Fibroblast of lung (primary cell): ENCODE measurements at regions not wholly inside any gene's neighbourhood (a gene's known extent, or its start where the extent isn't known, plus 50 kb on each side); places are given as distances from the start of the nearest gene placed in this dataset.

Experiments used
- DNase-seq, 2 donors: peaks; one replicate each; pipeline versions ENCODE4 v3.0.0 to v3.0.0-alpha.2; 2010; ENCODE audit warnings: low read depth in 2 of 2
- H2AFZ ChIP-seq: 2 replicates; pipeline ENCODE4 v1.5.1; 2012; ENCODE audit warnings: low read length, control low read depth, inconsistent platforms
- H3K27ac ChIP-seq: 2 replicates; pipeline ENCODE4 v1.5.1; 2011; ENCODE audit warnings: low read length, control low read depth; ENCODE audit not compliant: insufficient read depth
- H3K27me3 ChIP-seq: 2 replicates; pipeline ENCODE4 v1.5.1; 2011; ENCODE audit warnings: mild to moderate bottlenecking, low read length; ENCODE audit not compliant: control insufficient read depth, insufficient read depth
- H3K36me3 ChIP-seq: 2 replicates; pipeline ENCODE4 v1.5.1; 2011; ENCODE audit warnings: low read length; ENCODE audit not compliant: control insufficient read depth, insufficient read depth
- H3K4me1 ChIP-seq: 2 replicates; pipeline ENCODE4 v1.5.1; 2011; ENCODE audit warnings: low read length; ENCODE audit not compliant: control insufficient read depth, insufficient read depth; ENCODE audit errors: extremely low read depth
- H3K4me2 ChIP-seq: 2 replicates; pipeline ENCODE4 v1.5.1; 2011; ENCODE audit warnings: low read length, control low read depth; ENCODE audit not compliant: insufficient read depth; ENCODE audit errors: extremely low read depth
- H3K4me3 ChIP-seq, 4 experiments: fragments of 200-600 bp in 1 of 4; sonication (generic) in 1 of 4; replicated peaks in 1 of 4; 2 replicates each; pipeline ENCODE4 v1.5.1; 2011 to 2016; ENCODE audit warnings: low read length in 4 of 4, low read depth in 3 of 4, mild to moderate bottlenecking in 3 of 4, control low read depth in 2 of 4, inconsistent platforms in 1 of 4, mixed read lengths in 1 of 4; ENCODE audit not compliant: insufficient read depth in 1 of 4; ENCODE audit errors: control extremely low read depth in 1 of 4
- H3K79me2 ChIP-seq: 2 replicates; pipeline ENCODE4 v1.5.1; 2012; ENCODE audit warnings: mild to moderate bottlenecking, low read length, inconsistent platforms; ENCODE audit not compliant: control insufficient read depth, insufficient read depth
- H3K9ac ChIP-seq: 2 replicates; pipeline ENCODE4 v1.5.1; 2011; ENCODE audit warnings: mild to moderate bottlenecking, low read length, control low read depth; ENCODE audit not compliant: insufficient read depth
- H3K9me3 ChIP-seq: 2 replicates; pipeline ENCODE4 v1.5.1; 2012; ENCODE audit warnings: low read depth, low read length; ENCODE audit not compliant: control insufficient read depth, insufficient read depth
- H4K20me1 ChIP-seq: 2 replicates; pipeline ENCODE4 v1.5.1; 2011; ENCODE audit warnings: low read length; ENCODE audit not compliant: control insufficient read depth, insufficient read depth; ENCODE audit errors: extremely low read depth
- CTCF ChIP-seq, 2 donors: IDR thresholded peaks in 1 of 2; conservative IDR thresholded peaks in 1 of 2; 1 replicate in 1 of 2; 2 replicates in 1 of 2; pipeline ENCODE4 v1.5.1; 2011 to 2012; ENCODE audit warnings: low read length in 2 of 2, control low read depth in 1 of 2, inconsistent platforms in 1 of 2, low read depth in 1 of 2, mild to moderate bottlenecking in 1 of 2
- EZH2 ChIP-seq: IDR thresholded peaks from 2 replicates; pipeline ENCODE4 v1.5.1; 2012; ENCODE audit warnings: low read length, control low read depth, mild to moderate bottlenecking; ENCODE audit errors: missing control alignments

DNA sequence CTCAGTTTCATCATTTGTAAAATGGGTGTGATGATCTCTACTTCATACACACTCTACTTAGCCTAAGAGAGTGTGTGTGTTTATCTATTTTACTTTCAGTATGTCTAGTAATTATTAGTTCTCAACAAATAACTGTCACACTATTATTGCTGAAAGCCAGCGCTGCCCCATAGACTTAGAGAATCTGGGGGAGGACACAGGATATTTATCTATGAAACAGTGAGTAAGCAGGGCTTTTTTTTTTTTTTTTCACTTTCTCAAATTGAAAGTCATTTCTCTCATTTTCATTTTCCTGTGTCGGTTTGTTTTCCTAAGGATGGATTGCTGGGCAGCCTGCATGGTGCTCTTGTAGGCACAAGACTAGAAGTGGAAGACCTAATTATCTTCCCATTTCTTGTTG lies 248.4 kb upstream of the RPS23 start:
- Histone ChIP-seq H2AFZ (no peak overlapping the region), H3K9me3 (no peaks in the 10 kb centered on the region), H3K27me3 (no peaks in the 10 kb centered on the region), H3K4me3 (no peak overlapping the region), H3K36me3 (no peaks in the 10 kb centered on the region), H3K79me2 (no peaks in the 10 kb centered on the region), H3K4me1 (no peaks in the 10 kb centered on the region), H3K27ac (no peak overlapping the region), H3K4me2 (no peak overlapping the region), H3K9ac (no peak overlapping the region), H4K20me1 (no peaks in the 10 kb centered on the region)
- peak in 1 of 2 donors; percentile 23 for DNase-seq
- no peak for TF ChIP-seq CTCF (conservative IDR thresholded peaks at IDR 0.05 in 1 of 2, IDR thresholded peaks at IDR 0.05 in 1 of 2; ENCODE audit: low read depth in 1 of 2, low read length in 2 of 2)
- no peak for TF ChIP-seq EZH2

GRCh38 chr5:82525626-82526025 lies 247.5 kb upstream of the RPS23 start:
- H3K9ac ChIP-seq = no peak overlapping the region
- no peak overlapping the region for H2AFZ ChIP-seq
- H3K4me2 ChIP-seq = no peak overlapping the region
- H3K4me1 ChIP-seq = no peaks in the 10 kb centered on the region
- H3K79me2 ChIP-seq = no peaks in the 10 kb centered on the region
- H3K27me3 ChIP-seq = no peaks in the 10 kb centered on the region
- TF ChIP-seq EZH2 (no peak), CTCF (conservative IDR thresholded peaks at IDR 0.05 in 1 of 2, IDR thresholded peaks at IDR 0.05 in 1 of 2; ENCODE audit: low read depth in 1 of 2, low read length in 2 of 2) (no peak)
- H3K4me3 ChIP-seq = no peak overlapping the region
- H4K20me1 ChIP-seq = no peaks in the 10 kb centered on the region
- no peaks in the 10 kb centered on the region for H3K9me3 ChIP-seq
- H3K27ac ChIP-seq = no peak overlapping the region
- H3K36me3 ChIP-seq = no peaks in the 10 kb centered on the region
- peak; percentile 12 to 76 for DNase-seq

DNA sequence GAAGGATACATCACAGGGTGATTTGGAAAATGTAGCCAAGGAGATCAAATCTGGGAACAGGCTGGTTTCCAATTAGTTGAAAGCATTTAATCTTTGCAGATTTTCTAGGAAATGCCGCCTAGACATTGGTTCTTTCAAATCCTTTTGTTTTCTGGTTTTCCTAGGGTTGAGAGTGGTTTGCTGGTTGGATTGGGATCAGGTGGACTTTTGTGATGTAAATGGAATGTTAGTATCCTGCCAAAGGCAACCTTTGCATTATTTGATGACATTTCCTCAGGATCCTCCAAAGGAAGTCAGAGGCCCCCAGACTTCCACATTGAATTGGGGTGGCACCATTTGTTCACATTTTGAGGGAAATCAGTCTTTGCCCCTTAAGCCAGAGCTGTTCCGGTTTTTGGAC lies 245.5 kb upstream of the RPS23 start:
- Histone ChIP-seq H3K79me2 (no peaks in the 10 kb centered on the region), H3K4me3 (no peak overlapping the region), H3K27ac (no peak overlapping the region), H3K4me1 (no peaks in the 10 kb centered on the region), H4K20me1 (no peaks in the 10 kb centered on the region), H3K4me2 (no peak overlapping the region), H2AFZ (no peak overlapping the region), H3K9me3 (no peaks in the 10 kb centered on the region), H3K27me3 (no peaks in the 10 kb centered on the region), H3K9ac (no peak overlapping the region), H3K36me3 (no peaks in the 10 kb centered on the region)
- TF ChIP-seq CTCF (conservative IDR thresholded peaks at IDR 0.05 in 1 of 2, IDR thresholded peaks at IDR 0.05 in 1 of 2; ENCODE audit: low read depth in 1 of 2, low read length in 2 of 2) (no peak), EZH2 (no peak)
- DNase-seq = no peak
